CD4-positive, alpha-beta T cell (primary cell): ENCODE measurements at regions not wholly inside any gene's neighbourhood (a gene's known extent, or its start where the extent isn't known, plus 50 kb on each side); places are given as distances from the start of the nearest gene placed in this dataset.

Experiments
- ATAC-seq: fragments of 200-7000 bp; cut with Tn5 transposase; one replicate; pipeline ENCODE4 v1.10.0; 2022; ENCODE audit warnings: mild to moderate bottlenecking; ENCODE audit not compliant: poor library complexity
- CTCF ChIA-PET: fragments of 350-600 bp; sonication (Branson Sonifier 250); formaldehyde crosslinking; loops from one replicate; lab custom pipeline; 2021; ENCODE audit warnings: antibody characterized with exemption, inconsistent platforms; lab: Charles Lee
- POLR2A ChIA-PET: fragments of 350-600 bp; sonication (Branson Sonifier 250); formaldehyde crosslinking; loops from one replicate; lab custom pipeline; 2021; ENCODE audit warnings: antibody characterized with exemption, inconsistent platforms; lab: Charles Lee
- DNase-seq, 14 experiments: peaks; one replicate each; pipeline ENCODE4 v3.0.0-alpha.2; 2013 to 2020; ENCODE audit warnings: mixed read lengths in 2 of 14
- H3K27ac ChIP-seq, 2 donors: one replicate each; pipeline versions ENCODE4 v1.5.1 to v1.7.0; 2013; ENCODE audit warnings: low read length in 2 of 2, low read depth in 1 of 2, mild to moderate bottlenecking in 1 of 2
- H3K27me3 ChIP-seq, 2 experiments: 1 replicate in 1 of 2; 2 replicates in 1 of 2; pipeline versions ENCODE4 v1.6.1 to v1.7.0; 2013; ENCODE audit warnings: low read length in 2 of 2, control low read depth in 1 of 2, mild to moderate bottlenecking in 1 of 2, moderate library complexity in 1 of 2; ENCODE audit not compliant: insufficient read depth in 2 of 2, control insufficient read depth in 1 of 2
- H3K36me3 ChIP-seq: one replicate; pipeline ENCODE4 v1.6.1; 2013; ENCODE audit warnings: low read length, control low read depth; ENCODE audit not compliant: insufficient read depth
- H3K4me1 ChIP-seq: one replicate; pipeline ENCODE4 v1.6.1; 2013; ENCODE audit warnings: low read length, control low read depth; ENCODE audit not compliant: insufficient read depth
- H3K4me3 ChIP-seq: one replicate; pipeline ENCODE4 v1.5.1; 2013; ENCODE audit warnings: mild to moderate bottlenecking, low read length, moderate library complexity
- H3K9me3 ChIP-seq, 2 experiments: 1 replicate in 1 of 2; 2 replicates in 1 of 2; pipeline versions ENCODE4 v1.6.1 to v1.7.0; 2013; ENCODE audit warnings: low read length in 2 of 2, mild to moderate bottlenecking in 2 of 2, control low read depth in 1 of 2, moderate library complexity in 1 of 2; ENCODE audit not compliant: control insufficient read depth in 1 of 2, insufficient read depth in 1 of 2
- H3K27ac Mint-ChIP-seq: one replicate; pipeline ENCODE4 v1.8.0; 2020; ENCODE audit warnings: mixed read lengths
- H3K27me3 Mint-ChIP-seq: one replicate; pipeline ENCODE4 v1.8.0; 2021; ENCODE audit warnings: mixed read lengths
- H3K36me3 Mint-ChIP-seq: one replicate; pipeline ENCODE4 v1.8.0; 2021; ENCODE audit warnings: low read depth, mixed read lengths
- H3K4me1 Mint-ChIP-seq: one replicate; pipeline ENCODE4 v1.8.0; 2021; ENCODE audit warnings: low read depth, mixed read lengths
- H3K4me3 Mint-ChIP-seq: one replicate; pipeline ENCODE4 v1.8.0; 2020; ENCODE audit warnings: mild to moderate bottlenecking, mixed read lengths
- H3K9me3 Mint-ChIP-seq: one replicate; pipeline ENCODE4 v1.8.0; 2020; ENCODE audit warnings: mixed read lengths
- CTCF ChIP-seq: fragments of 200-600 bp; IDR thresholded peaks from one replicate; pipeline ENCODE4 v1.8.0; 2022; ENCODE audit warnings: antibody characterized with exemption, mild to moderate bottlenecking
- intact Hi-C, 2 experiments: fragments of 100-400 bp; cut with DNase I in 1 of 2; cut with micrococcal nuclease in 1 of 2; formaldehyde crosslinking; loops; one replicate each; pipeline versions ENCODE4 v1.15.1 to v1.9.0; 2023 to 2025; cut with DNase I, micrococcal nuclease

- CTCF ChIA-PET, result no interaction called here
- H3K27ac Mint-ChIP-seq, result no peak overlapping the region
- H3K27me3 Mint-ChIP-seq, result no peaks in the 10 kb centered on the region
Observed at GRCh38 chr1:221125976-221126375, 246.7 kb downstream of the HLX start.

GRCh38 chr1:221137666-221138065 lies 258.4 kb downstream of the HLX start:
- Histone ChIP-seq H3K4me1 (no peaks in the 10 kb centered on the region), H3K4me3 (no peak overlapping the region), H3K36me3 (no peaks in the 10 kb centered on the region), H3K9me3 (peaks cover 0 to 3% of the 10 kb centered on the region in 2 experiments), H3K27me3 (peaks cover 0 to under 1% of the 10 kb centered on the region in 2 experiments), H3K27ac (no peak overlapping the region)
- no peaks in the 10 kb centered on the region for H3K36me3 Mint-ChIP-seq
- intact Hi-C loops, result no loop called here
- no peak for TF ChIP-seq CTCF
- ChIA-PET POLR2A (no interaction called here), CTCF (no interaction called here)
- no peak overlapping the region for H3K27ac Mint-ChIP-seq
- no peaks in the 10 kb centered on the region for H3K27me3 Mint-ChIP-seq
- no peak for DNase-seq
- H3K9me3 Mint-ChIP-seq, result no peaks in the 10 kb centered on the region
- ATAC-seq, result no peak
- H3K4me3 Mint-ChIP-seq, result no peak overlapping the region
- no peaks in the 10 kb centered on the region for H3K4me1 Mint-ChIP-seq

More at GRCh38 chr1:221125976-221126375, 246.7 kb downstream of the HLX start:
- no peaks in the 10 kb centered on the region for H3K36me3 ChIP-seq
- Mint-ChIP-seq H3K9me3 (peaks cover 16% of the 10 kb centered on the region), H3K36me3 (no peaks in the 10 kb centered on the region), H3K4me3 (no peak overlapping the region), H3K4me1 (no peaks in the 10 kb centered on the region)
- DNase-seq (no peak), ATAC-seq (no peak)
- TF ChIP-seq CTCF, result no peak
- H3K4me1 ChIP-seq, result no peaks in the 10 kb centered on the region
- POLR2A ChIA-PET, result no interaction called here
- peaks cover 0 to 5% of the 10 kb centered on the region in 2 experiments for H3K9me3 ChIP-seq
- intact Hi-C loops, result no loop called here
- no peaks in the 10 kb centered on the region for H3K27me3 ChIP-seq
- no peak overlapping the region for H3K27ac ChIP-seq
- H3K4me3 ChIP-seq, result no peak overlapping the region

GRCh38 chr1:221138516-221138915 lies 259.3 kb downstream of the HLX start:
- ChIA-PET POLR2A (no interaction called here), CTCF (no interaction called here)
- intact Hi-C loops, result no loop called here
- H3K27me3 ChIP-seq, result peaks cover 0 to 3% of the 10 kb centered on the region in 2 experiments
- no peaks in the 10 kb centered on the region for H3K9me3 Mint-ChIP-seq
- no peak overlapping the region for H3K4me3 ChIP-seq
- no peaks in the 10 kb centered on the region for H3K4me1 ChIP-seq
- ATAC-seq, result no peak
- H3K36me3 Mint-ChIP-seq, result no peaks in the 10 kb centered on the region
- no peak for TF ChIP-seq CTCF
- H3K27ac ChIP-seq, result no peak overlapping the region
- H3K4me1 Mint-ChIP-seq, result no peaks in the 10 kb centered on the region
- H3K27ac Mint-ChIP-seq, result no peak overlapping the region
- no peak for DNase-seq
- no peaks in the 10 kb centered on the region for H3K27me3 Mint-ChIP-seq
- no peaks in the 10 kb centered on the region for H3K36me3 ChIP-seq
- H3K4me3 Mint-ChIP-seq, result no peak overlapping the region
- peaks cover 0 to 3% of the 10 kb centered on the region in 2 experiments for H3K9me3 ChIP-seq
